GM12892 (cell line): ENCODE measurements at regions not wholly inside any gene's neighbourhood (a gene's known extent, or its start where the extent isn't known, plus 50 kb on each side); places are given as distances from the start of the nearest gene placed in this dataset.

ENCODE experiments used
- POLR2A ChIP-seq: IDR thresholded peaks from 2 replicates; pipeline ENCODE4 v1.6.1; 2011; ENCODE audit warnings: low read depth, low read length, control low read depth
- POLR2AphosphoS5 ChIP-seq: IDR thresholded peaks from 2 replicates; pipeline ENCODE4 v1.6.1; 2011; ENCODE audit warnings: low read depth, low read length, control low read depth
- TAF1 ChIP-seq: IDR thresholded peaks from 2 replicates; pipeline ENCODE4 v1.6.1; 2011; ENCODE audit warnings: low read depth, mild to moderate bottlenecking, control low read depth, low read length, borderline replicate concordance

- TF ChIP-seq POLR2AphosphoS5 (no peak), POLR2A (no peak), TAF1 (no peak)
Observed at GRCh38 chrX:113429011-113429410, 588.4 kb upstream of the AMOT start.
